ENCODE measurements at regions not wholly inside any gene's neighbourhood (a gene's known extent, or its start where the extent isn't known, plus 50 kb on each side); places are given as distances from the start of the nearest gene placed in this dataset.

DNA sequence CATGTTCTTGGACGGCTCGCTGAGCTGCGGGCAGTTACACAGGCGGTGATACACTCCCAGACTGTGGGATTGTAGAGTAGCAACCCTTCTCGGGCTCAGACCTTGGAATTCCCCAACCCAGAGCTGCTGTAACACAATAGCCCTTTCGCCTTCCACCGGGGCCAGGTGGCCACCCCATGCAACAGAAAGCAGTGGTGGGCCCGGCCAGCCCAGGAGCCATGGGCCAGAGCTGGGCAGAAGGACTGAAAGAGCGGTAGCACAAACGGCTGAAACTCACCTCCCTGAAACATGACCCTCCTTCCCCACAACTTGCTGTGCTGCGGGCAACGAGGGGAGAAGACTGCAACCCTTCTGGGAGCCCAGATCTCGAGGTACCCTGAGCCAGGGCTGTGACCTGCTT lies 429.0 kb downstream of the SLITRK1 start:
- no peak for TF ChIP-seq POLR2A (IDR thresholded peaks at IDR 0.05)
- TF ChIP-seq, protein P1, sequence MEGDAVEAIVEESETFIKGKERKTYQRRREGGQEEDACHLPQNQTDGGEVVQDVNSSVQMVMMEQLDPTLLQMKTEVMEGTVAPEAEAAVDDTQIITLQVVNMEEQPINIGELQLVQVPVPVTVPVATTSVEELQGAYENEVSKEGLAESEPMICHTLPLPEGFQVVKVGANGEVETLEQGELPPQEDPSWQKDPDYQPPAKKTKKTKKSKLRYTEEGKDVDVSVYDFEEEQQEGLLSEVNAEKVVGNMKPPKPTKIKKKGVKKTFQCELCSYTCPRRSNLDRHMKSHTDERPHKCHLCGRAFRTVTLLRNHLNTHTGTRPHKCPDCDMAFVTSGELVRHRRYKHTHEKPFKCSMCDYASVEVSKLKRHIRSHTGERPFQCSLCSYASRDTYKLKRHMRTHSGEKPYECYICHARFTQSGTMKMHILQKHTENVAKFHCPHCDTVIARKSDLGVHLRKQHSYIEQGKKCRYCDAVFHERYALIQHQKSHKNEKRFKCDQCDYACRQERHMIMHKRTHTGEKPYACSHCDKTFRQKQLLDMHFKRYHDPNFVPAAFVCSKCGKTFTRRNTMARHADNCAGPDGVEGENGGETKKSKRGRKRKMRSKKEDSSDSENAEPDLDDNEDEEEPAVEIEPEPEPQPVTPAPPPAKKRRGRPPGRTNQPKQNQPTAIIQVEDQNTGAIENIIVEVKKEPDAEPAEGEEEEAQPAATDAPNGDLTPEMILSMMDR (IDR thresholded peaks at IDR 0.05), result no peak
